ENCODE measurements at regions not wholly inside any gene's neighbourhood (a gene's known extent, or its start where the extent isn't known, plus 50 kb on each side); places are given as distances from the start of the nearest gene placed in this dataset.

- intact Hi-C loops (cut with DNase I) = no loop called here
- Histone ChIP-seq H3K27me3 (no peaks in the 10 kb centered on the region), H3K4me3 (no peak overlapping the region), H3K4me1 (no peaks in the 10 kb centered on the region), H3K36me3 (no peaks in the 10 kb centered on the region), H3K27ac (no peak overlapping the region), H3K9me3 (no peaks in the 10 kb centered on the region)
- no peak for TF ChIP-seq CTCF (IDR thresholded peaks at IDR 0.05)
- no peak for ATAC-seq
- DNase-seq = no peak
Observed at GRCh38 chr2:150566289-150566688, 78.8 kb upstream of the RND3 start.

- Histone ChIP-seq H3K4me3 (no peak overlapping the region), H3K36me3 (no peaks in the 10 kb centered on the region), H3K9me3 (no peaks in the 10 kb centered on the region), H3K4me1 (no peaks in the 10 kb centered on the region), H3K27ac (no peak overlapping the region), H3K27me3 (no peaks in the 10 kb centered on the region)
- intact Hi-C loops (cut with DNase I) = no loop called here
- TF ChIP-seq CTCF (IDR thresholded peaks at IDR 0.05) = no peak
- ATAC-seq (no peak), DNase-seq (no peak)
Observed at GRCh38 chr2:150561076-150561475, 73.6 kb upstream of the RND3 start.

GRCh38 chr2:150557020-150557600 lies 69.6 kb upstream of the RND3 start:
- intact Hi-C loops (cut with DNase I) = no loop called here
- Histone ChIP-seq H3K4me3 (no peak overlapping the region), H3K4me1 (peaks cover 3% of the 10 kb centered on the region), H3K36me3 (no peaks in the 10 kb centered on the region), H3K9me3 (no peaks in the 10 kb centered on the region), H3K27ac (no peak overlapping the region), H3K27me3 (no peaks in the 10 kb centered on the region)
- no peak for DNase-seq
- ATAC-seq = no peak
- TF ChIP-seq CTCF (IDR thresholded peaks at IDR 0.05) = no peak

GRCh38 chr2:150555611-150556356 lies 68.3 kb upstream of the RND3 start:
- H3K4me1 ChIP-seq = peaks cover 3% of the 10 kb centered on the region
- no peaks in the 10 kb centered on the region for H3K9me3 ChIP-seq
- no peaks in the 10 kb centered on the region for H3K27me3 ChIP-seq
- no peaks in the 10 kb centered on the region for H3K36me3 ChIP-seq
- no peak overlapping the region for H3K4me3 ChIP-seq
- DNase-seq = no peak
- H3K27ac ChIP-seq = no peak overlapping the region
- ATAC-seq = no peak
- intact Hi-C loops (cut with DNase I) = no loop called here
- no peak for TF ChIP-seq CTCF (IDR thresholded peaks at IDR 0.05)

GRCh38 chr2:150554046-150554445 lies 66.6 kb upstream of the RND3 start:
- intact Hi-C loops (cut with DNase I) = no loop called here
- no peak for ATAC-seq
- Histone ChIP-seq H3K4me3 (no peak overlapping the region), H3K9me3 (no peaks in the 10 kb centered on the region), H3K4me1 (peaks cover 3% of the 10 kb centered on the region), H3K27me3 (no peaks in the 10 kb centered on the region), H3K27ac (no peak overlapping the region), H3K36me3 (no peaks in the 10 kb centered on the region)
- no peak for TF ChIP-seq CTCF (IDR thresholded peaks at IDR 0.05)
- no peak for DNase-seq

Measured in upper lobe of right lung (tissue), 1 donor.